GM12878 (cell line): ENCODE measurements at regions not wholly inside any gene's neighbourhood (a gene's known extent, or its start where the extent isn't known, plus 50 kb on each side); places are given as distances from the start of the nearest gene placed in this dataset.

ENCODE experiments used
- ATAC-seq: fragments of 200-7000 bp; cut with Tn5 transposase; 3 replicates; pipeline ENCODE4 v1.9.1; 2020; ENCODE audit warnings: mild to moderate bottlenecking, moderate library complexity
- BruUV-seq: library from RNA; stranded (reverse); fragments of 400-500 nt; replicated peaks from 2 replicates; lab custom pipeline; 2021; lab: Mats Ljungman, UMichigan
- CTCF ChIA-PET: fragments of 300-600 bp; sonication (Branson Sonifier 250); formaldehyde crosslinking; extraction: SDS; loops from one replicate; lab custom pipeline; 2021; ENCODE audit warnings: inconsistent platforms; lab: Yijun Ruan, JAX
- POLR2A ChIA-PET: fragments of 350-600 bp; formaldehyde crosslinking; extraction: SDS; loops from one replicate; lab custom pipeline; 2021; ENCODE audit warnings: inconsistent platforms; lab: Charles Lee
- RAD21 ChIA-PET: fragments of 300-600 bp; sonication (Branson Sonifier 250); formaldehyde crosslinking; loops from one replicate; lab custom pipeline; 2023; ENCODE audit warnings: antibody characterized with exemption; ENCODE audit not compliant: unreplicated experiment; lab: Charles Lee
- SMC1A ChIA-PET: fragments of 300-600 bp; sonication (Branson Sonifier 250); formaldehyde crosslinking; loops from one replicate; lab custom pipeline; 2023; ENCODE audit not compliant: unreplicated experiment, uncharacterized antibody; lab: Charles Lee
- DNase-seq: peaks from one replicate; pipeline ENCODE4 v3.0.0-alpha.2; 2011; ENCODE audit warnings: low read depth, low spot score
- FAIRE-seq: peaks from 3 replicates; lab custom pipeline; 2011; peaks lifted over from hg19 to GRCh38; lab: Jason Lieb, UNC
- H2AFZ ChIP-seq: 2 replicates; pipeline ENCODE4 v1.6.0; 2011; ENCODE audit warnings: low read depth, low read length, control low read depth; ENCODE audit not compliant: control insufficient read depth
- H3K27ac ChIP-seq: 2 replicates; pipeline ENCODE4 v1.5.1; 2011; ENCODE audit warnings: control low read depth; ENCODE audit not compliant: control insufficient read depth, insufficient read depth
- H3K27me3 ChIP-seq, 2 experiments: replicated peaks in 1 of 2; 2 replicates each; pipeline versions ENCODE4 v1.6.0 to v1.6.1; 2011; ENCODE audit warnings: low read length in 1 of 2; ENCODE audit not compliant: control insufficient read depth in 2 of 2, insufficient read depth in 2 of 2
- H3K36me3 ChIP-seq, 2 experiments: 2 replicates each; pipeline ENCODE4 v1.5.1; 2011; ENCODE audit warnings: low read length in 1 of 2; ENCODE audit not compliant: control insufficient read depth in 2 of 2, insufficient read depth in 2 of 2
- H3K4me1 ChIP-seq: 2 replicates; pipeline ENCODE4 v1.6.1; 2011; ENCODE audit warnings: mild to moderate bottlenecking, low read length, moderate library complexity, mixed read lengths; ENCODE audit not compliant: control insufficient read depth, insufficient read depth
- H3K4me2 ChIP-seq: 2 replicates; pipeline ENCODE4 v1.6.0; 2011; ENCODE audit warnings: control low read depth; ENCODE audit not compliant: control insufficient read depth, insufficient read depth
- H3K4me3 ChIP-seq: fragments of 200-600 bp; sonication (generic); 2 replicates; pipeline ENCODE4 v1.5.1; 2016
- H3K79me2 ChIP-seq: 2 replicates; pipeline ENCODE4 v1.6.0; 2011; ENCODE audit warnings: low read length; ENCODE audit not compliant: control insufficient read depth, insufficient read depth
- H3K9ac ChIP-seq: 2 replicates; pipeline ENCODE4 v1.8.0; 2011; ENCODE audit warnings: low read length, control low read depth, mixed read lengths; ENCODE audit not compliant: control insufficient read depth, insufficient read depth
- H3K9me3 ChIP-seq: replicated peaks from 3 replicates; pipeline ENCODE4 v1.5.1; 2011; ENCODE audit warnings: mild to moderate bottlenecking, low read length; ENCODE audit not compliant: control insufficient read depth, insufficient read depth
- H4K20me1 ChIP-seq: 2 replicates; pipeline ENCODE4 v1.6.0; 2011; ENCODE audit not compliant: control insufficient read depth, insufficient read depth
- GABPA ChIP-seq: IDR thresholded peaks from 2 replicates; pipeline ENCODE4 v1.6.1; 2014; ENCODE audit warnings: antibody characterized with exemption, low read depth, mild to moderate bottlenecking, inconsistent platforms
- MEF2A ChIP-seq: IDR thresholded peaks from 2 replicates; pipeline ENCODE4 v1.6.1; 2011; ENCODE audit warnings: low read depth, mild to moderate bottlenecking, low read length, moderate library complexity; ENCODE audit not compliant: insufficient read depth
- NFXL1 ChIP-seq: fragments of 450-650 bp; IDR thresholded peaks from 2 replicates; pipeline ENCODE4 v1.6.1; 2017; ENCODE audit warnings: antibody characterized with exemption, mild to moderate bottlenecking, borderline replicate concordance
- NRF1 ChIP-seq: conservative IDR thresholded peaks from 2 replicates; pipeline ENCODE4 v1.6.1; 2011; ENCODE audit warnings: mild to moderate bottlenecking, low read depth, low read length, improper control_type of control experiment
- SUPT20H ChIP-seq: IDR thresholded peaks from 2 replicates; pipeline ENCODE4 v1.6.1; 2011; ENCODE audit warnings: low read depth, mild to moderate bottlenecking, low read length, moderate library complexity, borderline replicate concordance; ENCODE audit not compliant: control insufficient read depth
- ZNF622 ChIP-seq: fragments of 450-650 bp; IDR thresholded peaks from 2 replicates; pipeline ENCODE4 v1.6.1; 2017; ENCODE audit warnings: mild to moderate bottlenecking, inconsistent platforms
- in situ Hi-C: fragments of 300-500 bp; cut with MboI; formaldehyde crosslinking; loops from 9 replicates; pipeline ENCODE4 v1.14.3; 2018; ENCODE audit warnings: mixed read lengths
- intact Hi-C: fragments of 100-400 bp; cut with micrococcal nuclease; formaldehyde crosslinking; loops from one replicate; pipeline ENCODE4 v1.14.2; 2022; ENCODE audit not compliant: unreplicated experiment
- TF ChIP-seq, protein P1 (sequence below): fragments of 450-650 bp; IDR thresholded peaks from 2 replicates; pipeline ENCODE4 v1.6.1; 2017; ENCODE audit warnings: mild to moderate bottlenecking, moderate library complexity
- TF ChIP-seq, protein P2 (sequence below): fragments of 150-350 bp; IDR thresholded peaks from 2 replicates; pipeline ENCODE4 v1.6.1; 2014; ENCODE audit warnings: mild to moderate bottlenecking, low read depth, low read length

DNA sequence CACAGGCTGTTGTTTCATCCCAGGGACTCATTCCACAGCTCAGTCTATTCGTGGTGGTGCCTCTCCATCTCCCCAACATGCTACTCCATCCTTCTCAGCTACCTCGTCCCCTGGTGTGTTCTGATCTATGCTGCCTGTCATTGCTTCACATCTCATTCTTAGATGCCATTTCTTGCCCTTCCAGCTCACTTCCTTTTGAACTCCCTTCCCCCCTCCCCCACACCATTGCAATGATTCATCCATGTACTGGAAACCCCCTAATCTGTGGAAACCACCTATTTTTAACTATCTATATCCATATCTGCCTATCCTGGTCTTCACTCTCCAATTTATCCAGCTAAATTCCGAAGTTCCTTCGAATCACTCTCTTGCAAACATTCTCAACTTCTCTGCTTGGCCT, 65.7 kb upstream of the PARD3B start (continued):
- TF ChIP-seq, protein P1, sequence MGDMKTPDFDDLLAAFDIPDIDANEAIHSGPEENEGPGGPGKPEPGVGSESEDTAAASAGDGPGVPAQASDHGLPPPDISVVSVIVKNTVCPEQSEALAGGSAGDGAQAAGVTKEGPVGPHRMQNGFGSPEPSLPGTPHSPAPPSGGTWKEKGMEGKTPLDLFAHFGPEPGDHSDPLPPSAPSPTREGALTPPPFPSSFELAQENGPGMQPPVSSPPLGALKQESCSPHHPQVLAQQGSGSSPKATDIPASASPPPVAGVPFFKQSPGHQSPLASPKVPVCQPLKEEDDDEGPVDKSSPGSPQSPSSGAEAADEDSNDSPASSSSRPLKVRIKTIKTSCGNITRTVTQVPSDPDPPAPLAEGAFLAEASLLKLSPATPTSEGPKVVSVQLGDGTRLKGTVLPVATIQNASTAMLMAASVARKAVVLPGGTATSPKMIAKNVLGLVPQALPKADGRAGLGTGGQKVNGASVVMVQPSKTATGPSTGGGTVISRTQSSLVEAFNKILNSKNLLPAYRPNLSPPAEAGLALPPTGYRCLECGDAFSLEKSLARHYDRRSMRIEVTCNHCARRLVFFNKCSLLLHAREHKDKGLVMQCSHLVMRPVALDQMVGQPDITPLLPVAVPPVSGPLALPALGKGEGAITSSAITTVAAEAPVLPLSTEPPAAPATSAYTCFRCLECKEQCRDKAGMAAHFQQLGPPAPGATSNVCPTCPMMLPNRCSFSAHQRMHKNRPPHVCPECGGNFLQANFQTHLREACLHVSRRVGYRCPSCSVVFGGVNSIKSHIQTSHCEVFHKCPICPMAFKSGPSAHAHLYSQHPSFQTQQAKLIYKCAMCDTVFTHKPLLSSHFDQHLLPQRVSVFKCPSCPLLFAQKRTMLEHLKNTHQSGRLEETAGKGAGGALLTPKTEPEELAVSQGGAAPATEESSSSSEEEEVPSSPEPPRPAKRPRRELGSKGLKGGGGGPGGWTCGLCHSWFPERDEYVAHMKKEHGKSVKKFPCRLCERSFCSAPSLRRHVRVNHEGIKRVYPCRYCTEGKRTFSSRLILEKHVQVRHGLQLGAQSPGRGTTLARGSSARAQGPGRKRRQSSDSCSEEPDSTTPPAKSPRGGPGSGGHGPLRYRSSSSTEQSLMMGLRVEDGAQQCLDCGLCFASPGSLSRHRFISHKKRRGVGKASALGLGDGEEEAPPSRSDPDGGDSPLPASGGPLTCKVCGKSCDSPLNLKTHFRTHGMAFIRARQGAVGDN, result no peak
- TF ChIP-seq SUPT20H, result no peak
- TF ChIP-seq NRF1, result no peak
- TF ChIP-seq ZNF622, result no peak

DNA sequence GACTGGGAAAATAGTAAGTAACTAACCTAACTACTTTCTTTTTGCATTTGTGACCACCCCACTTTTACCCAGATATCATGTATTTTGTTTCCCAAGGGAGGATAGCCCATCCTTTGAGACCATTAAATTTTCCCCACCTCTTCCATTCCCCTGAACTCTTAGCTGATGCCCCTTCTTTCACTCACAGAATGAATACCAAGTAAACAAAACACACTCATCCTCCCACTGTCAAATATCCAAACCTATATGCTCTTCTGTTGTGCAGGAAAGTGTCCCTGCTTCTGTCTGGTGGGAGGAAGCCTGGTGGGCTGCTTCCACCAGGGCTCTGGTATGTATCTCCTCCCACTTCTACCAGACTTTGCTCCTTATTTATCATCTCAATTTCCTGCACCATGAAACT, 64.6 kb upstream of the PARD3B start:
- intact Hi-C loops (no loop called here), in situ Hi-C loops (no loop called here)
- no peak overlapping the region for H3K4me2 ChIP-seq
- CTCF ChIA-PET, result interaction anchor here (1.4 kb wide), 1 partner anchor 220 kb away, joined by 5 read pairs; no protein-coding TSS in a partner anchor
- peaks cover 0 to 3% of the 10 kb centered on the region in 2 experiments; a peak in 1 of 4 replicates for H3K27me3 ChIP-seq
- H3K4me1 ChIP-seq, result no peaks in the 10 kb centered on the region
- TF ChIP-seq GABPA (no peak), MEF2A (no peak), NFXL1 (no peak)
- TF ChIP-seq, protein P2, sequence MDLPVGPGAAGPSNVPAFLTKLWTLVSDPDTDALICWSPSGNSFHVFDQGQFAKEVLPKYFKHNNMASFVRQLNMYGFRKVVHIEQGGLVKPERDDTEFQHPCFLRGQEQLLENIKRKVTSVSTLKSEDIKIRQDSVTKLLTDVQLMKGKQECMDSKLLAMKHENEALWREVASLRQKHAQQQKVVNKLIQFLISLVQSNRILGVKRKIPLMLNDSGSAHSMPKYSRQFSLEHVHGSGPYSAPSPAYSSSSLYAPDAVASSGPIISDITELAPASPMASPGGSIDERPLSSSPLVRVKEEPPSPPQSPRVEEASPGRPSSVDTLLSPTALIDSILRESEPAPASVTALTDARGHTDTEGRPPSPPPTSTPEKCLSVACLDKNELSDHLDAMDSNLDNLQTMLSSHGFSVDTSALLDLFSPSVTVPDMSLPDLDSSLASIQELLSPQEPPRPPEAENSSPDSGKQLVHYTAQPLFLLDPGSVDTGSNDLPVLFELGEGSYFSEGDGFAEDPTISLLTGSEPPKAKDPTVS, result no peak
- H3K79me2 ChIP-seq, result no peaks in the 10 kb centered on the region
- H3K27ac ChIP-seq, result no peak overlapping the region
- FAIRE-seq (no peak), DNase-seq (no peak), ATAC-seq (no peak)
- POLR2A ChIA-PET, result no interaction called here
- RAD21 ChIA-PET, result no interaction called here
- H3K9me3 ChIP-seq, result no peaks in the 10 kb centered on the region
- no peaks in the 10 kb centered on the region for H4K20me1 ChIP-seq
- no TSS peak for BruUV-seq
- H3K4me3 ChIP-seq, result no peak overlapping the region
- no peaks in the 10 kb centered on the region for H3K36me3 ChIP-seq
- SMC1A ChIA-PET, result no interaction called here
- H3K9ac ChIP-seq, result no peak overlapping the region
- no peak overlapping the region for H2AFZ ChIP-seq
